Right ventricle myocardium inferior (tissue), 1 donor: ENCODE measurements at regions not wholly inside any gene's neighbourhood (a gene's known extent, or its start where the extent isn't known, plus 50 kb on each side); places are given as distances from the start of the nearest gene placed in this dataset.

Experiments
- ATAC-seq: fragments of 200-7000 bp; cut with Tn5 transposase; one replicate; pipeline ENCODE4 v1.9.1; 2020; ENCODE audit warnings: mild to moderate bottlenecking, moderate library complexity
- DNase-seq: peaks from one replicate; pipeline ENCODE4 v3.0.0; 2021; ENCODE audit errors: missing footprints
- intact Hi-C: fragments of 100-400 bp; cut with DNase I; formaldehyde crosslinking; loops from one replicate; pipeline ENCODE4 v1.11.0; 2022
- donor health status: DM: no; HTN: yes; CAD: no; lungs with severe emphysema.

DNA sequence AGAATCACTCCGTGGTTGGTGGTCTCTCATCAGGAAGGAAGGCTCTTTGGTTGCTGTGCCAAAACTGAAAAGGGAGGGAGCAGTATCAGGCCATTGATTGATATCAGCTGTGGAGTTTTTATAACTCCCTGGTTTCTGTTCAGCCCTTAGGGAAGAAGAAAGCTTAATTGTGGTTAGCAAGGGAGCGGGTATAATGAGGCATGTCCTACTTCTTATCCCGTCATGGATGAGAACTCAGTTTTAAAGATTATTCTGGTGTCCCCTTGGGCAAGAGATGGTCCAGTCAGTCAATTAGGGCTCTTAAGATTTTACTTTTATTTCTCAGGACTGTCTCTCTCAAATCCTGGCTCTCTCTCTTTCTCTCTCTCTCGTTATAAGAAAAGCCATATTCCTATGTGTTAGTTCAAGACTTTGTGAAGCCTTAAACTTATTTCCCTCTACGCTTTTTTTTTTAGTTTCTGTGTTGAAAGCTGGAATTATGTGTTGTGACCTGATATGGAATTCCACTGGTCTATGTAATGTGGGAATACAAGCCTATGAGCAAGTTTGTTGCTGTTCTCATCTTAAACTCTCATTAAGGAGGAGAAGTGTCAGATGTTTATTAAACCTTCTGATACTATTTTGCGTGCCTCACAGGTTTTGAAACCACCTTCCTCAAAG is 514.0 kb upstream of the CDH2 start:
- no peak for DNase-seq
- no peak for ATAC-seq
- intact Hi-C loops, result no loop called here

DNA sequence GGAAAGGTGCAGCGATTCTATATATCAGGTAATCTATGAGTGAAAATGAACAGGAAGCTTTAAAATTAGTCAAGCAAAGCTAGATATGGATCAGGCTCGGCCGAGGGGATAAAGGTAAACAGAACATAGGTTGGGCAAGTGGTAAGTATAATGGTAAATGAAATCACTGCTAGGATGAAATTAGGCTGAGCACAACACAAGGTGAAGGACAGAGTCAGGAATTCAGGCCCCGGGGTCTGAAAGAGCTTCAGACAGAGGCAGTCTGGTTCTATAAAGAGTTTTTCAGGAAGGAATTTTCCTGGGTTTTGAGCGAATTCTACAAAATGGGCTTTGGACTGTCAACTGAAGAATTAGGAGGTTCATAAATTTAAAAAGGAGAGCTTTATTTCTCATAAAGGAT is 513.2 kb upstream of the CDH2 start:
- intact Hi-C loops, result no loop called here
- no peak for ATAC-seq
- DNase-seq, result no peak

DNA sequence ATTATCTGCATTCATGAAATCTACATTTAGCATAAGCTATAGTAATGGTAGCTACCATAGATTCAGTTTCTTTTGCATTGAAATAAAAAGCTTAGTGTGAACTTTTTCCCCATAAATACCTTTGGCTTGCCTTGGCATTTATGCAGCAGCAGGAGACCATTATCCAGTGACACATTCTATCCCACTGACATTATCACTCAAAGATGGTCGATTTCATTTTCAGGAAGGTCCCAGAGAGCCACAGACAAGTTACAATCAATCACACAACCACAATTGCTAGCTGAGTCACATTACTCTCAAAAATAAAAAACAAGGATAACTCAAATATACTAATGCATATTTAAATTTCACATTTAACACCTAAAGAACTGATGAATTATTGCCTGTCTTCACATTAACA is 512.7 kb upstream of the CDH2 start:
- intact Hi-C loops, result no loop called here
- DNase-seq (no peak), ATAC-seq (no peak)

DNA sequence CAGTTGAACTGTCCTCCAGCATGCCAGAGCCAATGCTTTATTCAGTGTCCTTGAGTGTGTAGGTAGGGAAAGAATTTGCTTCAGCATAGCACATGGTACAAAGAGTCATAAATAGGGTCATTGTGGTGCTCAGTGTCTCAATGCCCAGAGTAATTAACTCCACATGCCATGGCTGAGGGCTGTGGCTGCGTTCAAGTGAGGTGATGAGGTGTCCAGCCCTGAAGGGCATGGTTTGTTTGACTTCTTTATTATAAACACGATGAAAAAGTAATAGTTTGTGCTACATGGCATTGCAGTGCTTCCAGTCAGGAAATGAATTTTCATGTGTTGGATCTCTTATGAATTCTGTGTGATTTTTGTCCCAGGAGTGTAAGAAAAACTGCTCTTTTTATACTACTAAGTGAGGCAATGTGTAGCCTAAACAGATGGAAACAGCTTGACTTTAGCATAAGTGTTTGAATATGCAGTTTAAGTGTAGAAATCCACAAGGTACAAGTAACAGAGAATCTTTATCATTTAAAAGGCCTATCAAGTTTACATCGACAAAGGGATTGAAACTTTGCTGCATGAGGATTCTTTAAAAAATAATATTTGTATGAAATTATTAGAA is 507.9 kb upstream of the CDH2 start:
- ATAC-seq, result no peak
- intact Hi-C loops, result no loop called here
- no peak for DNase-seq

DNA sequence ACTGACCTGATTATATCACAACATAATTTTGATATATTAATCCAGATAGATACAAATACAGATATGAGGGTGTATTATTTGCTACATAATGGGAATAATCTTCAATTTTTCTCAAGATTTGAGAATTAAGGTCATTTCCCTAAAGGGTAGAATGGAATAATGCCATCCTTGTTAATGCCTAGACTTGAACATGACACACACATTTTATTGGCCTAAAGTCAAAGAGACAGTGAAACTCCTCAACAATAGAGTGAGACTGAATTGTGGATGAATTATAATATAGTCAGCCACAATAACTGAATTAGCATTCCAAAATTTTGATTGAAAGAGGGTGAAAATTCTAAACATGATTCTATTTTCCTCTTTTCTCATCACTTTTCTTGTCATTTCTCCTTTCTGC is 506.0 kb upstream of the CDH2 start:
- no peak for ATAC-seq
- intact Hi-C loops, result no loop called here

DNA sequence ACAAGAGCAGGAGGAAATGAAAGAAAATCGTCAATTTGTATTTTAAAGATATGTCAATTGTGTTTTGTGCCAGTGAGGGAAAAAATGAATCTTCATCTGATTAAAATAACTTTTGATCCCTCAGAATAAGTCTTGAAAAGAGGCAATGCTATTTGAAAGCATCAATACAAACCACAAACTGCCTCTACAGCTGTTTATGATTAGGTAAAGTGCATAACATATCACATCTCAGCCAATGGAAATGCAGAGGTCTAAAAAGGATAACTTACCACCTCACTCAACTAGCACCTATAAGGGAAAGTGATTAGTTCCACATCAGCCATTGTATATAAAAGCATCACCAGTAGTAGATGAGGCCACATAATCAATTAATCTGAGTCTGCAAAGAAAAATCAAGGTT is 492.2 kb upstream of the CDH2 start:
- no peak for ATAC-seq
- no peak for DNase-seq
- intact Hi-C loops, result no loop called here

More for the DNA sequence above, 506.0 kb upstream of the CDH2 start:
- no peak for DNase-seq

DNA sequence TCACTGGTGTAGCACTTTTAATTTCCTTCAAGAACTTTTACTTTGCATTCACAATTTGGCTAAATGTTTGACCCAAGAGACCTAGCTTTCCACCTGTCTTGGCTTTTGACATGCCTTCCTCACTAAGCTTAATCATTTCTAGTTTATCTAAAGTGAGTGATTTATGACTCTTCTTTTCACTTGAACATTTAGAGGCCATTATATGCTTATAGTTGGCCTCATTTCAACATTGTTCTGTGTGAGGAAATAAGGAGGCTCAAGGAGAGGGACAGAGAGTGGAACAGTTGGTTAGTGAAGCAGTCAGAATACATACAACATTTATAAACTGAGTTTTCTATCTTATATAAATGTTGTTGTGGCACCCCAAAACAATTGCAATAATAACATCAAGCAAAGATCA is 489.3 kb upstream of the CDH2 start:
- intact Hi-C loops, result no loop called here
- DNase-seq, result no peak
- no peak for ATAC-seq

DNA sequence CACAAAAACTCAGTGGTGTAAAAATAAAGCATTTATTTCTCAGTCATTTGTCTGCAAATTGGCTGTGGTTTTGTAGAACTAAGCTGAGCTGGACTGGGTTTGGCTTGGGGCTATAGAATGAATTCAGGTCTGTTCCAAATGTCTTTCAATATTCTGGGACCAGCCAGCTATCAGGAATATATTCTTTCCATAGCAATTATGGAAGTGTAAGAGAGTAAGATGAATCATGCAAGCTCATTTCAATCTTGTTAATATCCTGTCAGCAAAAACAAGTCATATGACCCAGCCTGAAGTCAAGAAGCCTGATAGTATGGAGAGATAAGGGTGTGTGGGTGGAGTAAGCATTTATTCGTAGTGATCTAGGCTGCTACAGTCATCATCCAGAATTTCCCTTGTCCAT is 481.0 kb upstream of the CDH2 start:
- intact Hi-C loops, result no loop called here
- no peak for ATAC-seq
- no peak for DNase-seq

DNA sequence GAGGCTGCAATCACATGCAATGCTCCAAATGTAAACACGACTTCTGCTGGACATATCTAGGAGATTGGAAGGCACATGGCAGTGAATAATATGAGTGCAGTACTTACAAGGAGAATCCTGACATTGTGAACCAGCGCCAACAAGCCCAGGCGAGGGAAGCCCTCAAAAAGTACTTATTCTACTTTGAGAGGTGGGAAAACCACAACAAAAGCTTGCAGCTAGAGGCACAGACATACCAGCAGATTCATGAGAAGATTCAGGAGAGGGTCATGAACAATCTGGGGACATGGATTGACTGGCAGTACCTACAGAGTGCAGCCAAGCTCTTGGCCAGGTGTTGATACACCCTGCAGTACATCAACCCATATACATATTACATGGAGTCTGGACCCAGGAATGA is 475.7 kb upstream of the CDH2 start:
- ATAC-seq (no peak), DNase-seq (no peak)
- intact Hi-C loops, result no loop called here

DNA sequence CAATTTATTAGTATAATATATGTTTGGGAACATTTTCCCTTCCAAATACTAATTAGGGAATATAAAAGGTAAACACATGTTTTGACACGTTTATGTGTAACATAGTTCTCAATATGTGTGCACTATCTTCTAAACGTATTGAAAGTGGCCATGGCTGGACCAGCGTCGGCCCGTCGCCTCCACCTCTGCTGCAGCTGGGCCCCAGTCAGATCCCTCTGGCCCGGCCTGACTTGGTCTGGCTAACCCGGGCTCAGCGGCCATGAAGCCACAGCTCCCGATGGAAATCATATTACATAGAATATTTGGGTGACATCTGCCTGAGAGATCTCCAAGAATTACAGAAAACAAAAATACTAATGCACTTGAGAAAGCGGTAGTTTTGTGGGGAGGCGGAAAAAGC is 474.4 kb upstream of the CDH2 start:
- ATAC-seq (no peak), DNase-seq (no peak)
- intact Hi-C loops, result no loop called here

DNA sequence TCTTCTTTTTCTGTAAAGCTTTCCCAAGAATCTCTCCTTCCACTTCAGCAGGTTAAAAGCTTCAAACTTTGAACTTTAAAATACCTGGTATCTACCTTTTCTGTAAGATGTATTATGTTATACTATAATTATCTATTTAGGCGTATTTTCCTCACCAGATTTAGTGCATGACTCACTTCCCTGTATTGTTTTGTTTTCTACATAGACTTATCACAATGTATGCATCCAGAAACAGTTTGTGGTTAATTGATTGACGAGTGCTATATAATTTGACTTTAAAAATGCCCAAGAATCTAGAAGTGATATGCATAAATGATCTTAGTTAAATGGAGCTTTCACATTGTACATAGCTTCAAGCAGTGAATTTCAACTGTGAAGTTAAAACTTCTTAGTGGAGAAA is 473.9 kb upstream of the CDH2 start:
- intact Hi-C loops, result no loop called here
- no peak for ATAC-seq
- no peak for DNase-seq

DNA sequence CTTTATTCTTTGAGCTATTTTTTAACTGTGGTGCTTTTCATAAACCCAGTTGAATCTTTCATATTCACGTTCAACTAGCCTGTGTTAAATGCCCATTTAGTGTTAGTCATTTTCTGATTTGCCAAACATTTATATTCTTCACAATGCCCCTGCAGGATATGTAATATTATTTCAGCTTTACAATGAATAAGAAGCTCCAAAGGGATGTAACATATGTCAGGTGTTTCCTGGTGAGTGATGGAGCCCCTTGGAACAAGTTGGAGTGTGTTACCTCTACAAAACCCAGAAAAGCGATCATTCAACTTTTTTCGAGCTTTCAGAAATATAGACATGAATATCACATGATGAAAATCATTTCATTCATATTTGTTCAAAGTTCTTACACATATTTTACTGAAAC is 471.0 kb upstream of the CDH2 start:
- intact Hi-C loops, result no loop called here
- no peak for DNase-seq
- ATAC-seq, result no peak

DNA sequence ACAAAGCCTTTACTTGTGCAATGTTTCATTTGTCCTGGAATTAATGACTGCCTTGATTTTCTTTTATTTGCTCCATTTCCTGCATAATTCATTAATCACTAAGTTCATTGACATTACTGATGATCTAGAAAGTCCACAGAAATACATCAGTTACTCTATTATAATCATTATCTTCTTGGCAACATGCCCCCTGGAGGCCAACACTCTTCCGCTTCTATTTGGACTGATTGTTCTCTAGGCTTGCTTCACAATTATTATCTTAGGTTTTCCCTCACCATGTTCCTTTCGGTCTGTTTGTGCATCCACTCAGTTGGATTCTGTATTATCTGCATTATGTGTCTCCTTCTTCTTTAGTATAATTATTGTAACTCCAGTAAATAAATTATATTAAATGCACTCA is 461.0 kb upstream of the CDH2 start:
- ATAC-seq (no peak), DNase-seq (no peak)
- intact Hi-C loops, result no loop called here

DNA sequence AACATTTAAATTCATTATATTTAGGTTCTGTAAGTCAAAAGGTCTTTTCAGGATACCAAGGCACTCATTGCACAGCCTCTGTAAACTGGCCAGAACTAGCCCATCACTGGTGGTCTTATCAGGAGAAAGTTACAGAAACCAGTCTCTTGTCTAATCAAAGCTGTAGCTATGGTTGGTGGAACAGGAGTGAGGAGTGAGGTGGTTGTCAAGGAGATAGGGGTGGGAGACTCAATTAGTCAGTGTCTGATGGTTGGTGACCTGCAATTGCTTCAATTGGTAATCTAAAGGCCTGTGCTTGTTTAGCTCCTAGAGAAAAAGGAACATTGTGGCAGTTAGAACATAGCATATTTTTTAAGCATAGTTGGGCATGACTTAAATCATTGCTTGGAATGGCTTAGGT is 458.6 kb upstream of the CDH2 start:
- intact Hi-C loops, result no loop called here
- no peak for DNase-seq
- no peak for ATAC-seq

DNA sequence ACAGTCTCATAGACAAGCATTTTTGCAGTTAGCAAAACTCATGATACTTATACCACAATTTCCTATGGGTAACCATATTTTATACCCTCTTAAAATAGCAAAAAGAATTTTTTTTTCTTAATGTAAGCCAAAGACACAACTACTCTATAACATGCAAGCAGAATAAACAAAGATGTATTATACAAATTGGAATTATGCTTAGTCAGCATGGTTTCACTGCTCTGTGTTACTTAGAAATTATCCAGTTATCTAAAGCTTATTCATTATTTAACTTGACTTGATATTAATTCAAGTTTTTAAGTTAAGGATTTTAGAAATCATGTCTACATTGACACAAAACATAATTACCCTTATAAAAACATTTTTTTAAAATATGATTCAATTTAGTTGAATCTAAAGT is 449.8 kb upstream of the CDH2 start:
- intact Hi-C loops, result no loop called here
- ATAC-seq (no peak), DNase-seq (no peak)

DNA sequence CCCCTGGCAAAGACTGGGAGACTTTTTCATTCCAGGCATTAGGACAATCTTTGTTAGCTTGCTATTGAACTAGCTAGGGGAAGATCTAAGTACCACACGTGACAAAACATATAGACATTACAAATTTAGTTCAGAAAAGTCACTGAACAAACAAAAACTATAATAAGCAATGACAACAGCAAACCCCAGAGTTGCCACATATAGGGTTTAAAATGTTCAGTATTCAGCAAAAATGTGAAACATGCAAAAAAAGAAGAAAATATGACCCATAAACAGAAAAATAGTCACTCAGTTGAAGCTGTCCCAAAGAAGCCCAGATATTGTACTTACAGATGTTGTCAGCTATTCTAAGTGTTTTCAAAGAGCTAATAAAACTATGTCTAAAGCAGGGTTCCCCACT is 431.1 kb upstream of the CDH2 start:
- DNase-seq (no peak), ATAC-seq (no peak)
- intact Hi-C loops, result no loop called here

DNA sequence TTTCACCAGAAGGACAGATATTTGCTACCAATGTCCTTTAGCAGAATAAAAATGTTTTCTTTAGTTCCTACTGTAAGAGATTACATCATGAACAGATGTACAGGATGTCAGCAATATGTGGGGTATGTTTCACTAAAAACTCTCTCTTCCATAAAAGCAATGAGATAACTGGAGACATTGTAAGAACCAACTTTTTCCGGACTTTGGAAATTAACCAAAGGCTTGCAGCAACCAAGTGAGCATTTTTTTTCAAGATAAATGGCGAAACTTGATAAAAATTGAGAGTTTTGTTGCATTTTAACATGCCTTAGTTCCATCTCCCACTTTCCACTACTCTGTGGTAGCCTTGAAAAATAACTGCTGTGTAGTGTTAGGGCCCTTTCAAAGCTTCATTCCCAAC is 429.8 kb upstream of the CDH2 start:
- DNase-seq (no peak), ATAC-seq (no peak)
- intact Hi-C loops, result no loop called here

DNA sequence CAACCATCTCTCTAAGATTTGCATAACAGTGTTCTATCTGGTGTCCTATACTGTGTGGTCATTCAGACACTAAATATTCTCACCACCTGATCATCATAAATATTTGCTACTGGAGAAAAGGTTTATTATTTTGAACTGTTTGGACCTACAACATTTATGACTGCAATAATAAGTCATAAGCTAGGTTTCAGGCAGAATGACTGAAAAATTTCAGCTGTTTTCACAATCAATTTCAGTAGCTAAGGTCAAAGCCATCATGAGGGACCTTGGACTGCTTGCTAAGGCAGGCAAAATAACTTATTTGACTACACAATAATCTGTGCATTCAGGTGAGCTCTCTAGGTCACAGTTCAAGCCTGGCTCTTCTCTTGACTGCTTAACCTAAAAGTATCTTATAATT is 425.5 kb upstream of the CDH2 start:
- ATAC-seq (no peak), DNase-seq (no peak)
- intact Hi-C loops, result no loop called here

DNA sequence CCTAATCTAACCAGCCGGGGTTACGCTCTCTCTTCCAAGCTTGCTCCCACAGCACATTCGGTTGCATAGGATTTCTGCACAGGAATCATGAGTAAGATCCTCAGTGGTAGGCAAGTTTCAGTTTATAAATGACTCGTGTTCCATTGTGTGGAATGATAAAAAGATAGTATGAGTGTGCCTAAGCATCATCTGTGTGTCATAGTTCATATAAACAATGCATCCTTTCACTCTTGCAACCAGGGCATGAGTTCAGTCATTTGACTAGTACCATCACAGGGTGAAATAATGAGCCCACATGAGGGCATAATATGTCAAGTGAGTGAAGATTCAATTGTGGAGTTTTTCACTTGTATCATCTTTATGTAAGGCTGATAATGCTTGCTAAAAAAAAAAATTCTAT is 417.1 kb upstream of the CDH2 start:
- ATAC-seq, result no peak
- intact Hi-C loops, result no loop called here

DNA sequence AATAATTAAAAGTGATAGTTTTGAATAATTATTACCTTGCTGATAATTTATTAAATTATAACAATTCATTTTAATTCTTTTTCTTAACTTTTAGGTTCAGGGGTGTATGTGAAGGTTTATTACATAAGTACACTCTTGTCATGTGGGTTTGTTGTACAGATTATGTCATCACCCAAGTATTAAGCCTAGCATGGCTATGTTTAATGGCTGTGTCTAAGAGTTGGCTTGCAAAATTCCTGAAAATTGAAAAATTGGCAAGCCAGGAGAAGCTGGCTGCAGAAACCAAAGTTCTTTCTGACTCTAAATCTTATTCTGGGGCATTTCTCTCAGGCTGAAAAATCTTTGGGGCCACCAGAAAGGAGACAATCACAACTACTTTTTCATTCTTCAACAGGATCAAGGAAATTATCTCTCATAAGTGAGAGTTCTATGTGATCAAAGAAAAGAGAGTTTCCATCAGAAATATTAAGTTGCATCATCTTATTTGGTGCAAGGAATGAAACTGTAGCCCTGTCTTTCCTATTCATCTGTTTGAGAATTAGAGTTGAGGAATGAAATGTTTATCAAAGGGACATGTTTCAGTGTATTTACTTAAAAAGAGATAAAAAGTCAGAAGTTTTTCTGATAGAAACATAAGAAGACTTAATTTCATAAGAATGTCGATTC is 412.1 kb upstream of the CDH2 start:
- ATAC-seq, result no peak
- no peak for DNase-seq
- intact Hi-C loops, result no loop called here

More for the DNA sequence above, 417.1 kb upstream of the CDH2 start:
- no peak for DNase-seq

DNA sequence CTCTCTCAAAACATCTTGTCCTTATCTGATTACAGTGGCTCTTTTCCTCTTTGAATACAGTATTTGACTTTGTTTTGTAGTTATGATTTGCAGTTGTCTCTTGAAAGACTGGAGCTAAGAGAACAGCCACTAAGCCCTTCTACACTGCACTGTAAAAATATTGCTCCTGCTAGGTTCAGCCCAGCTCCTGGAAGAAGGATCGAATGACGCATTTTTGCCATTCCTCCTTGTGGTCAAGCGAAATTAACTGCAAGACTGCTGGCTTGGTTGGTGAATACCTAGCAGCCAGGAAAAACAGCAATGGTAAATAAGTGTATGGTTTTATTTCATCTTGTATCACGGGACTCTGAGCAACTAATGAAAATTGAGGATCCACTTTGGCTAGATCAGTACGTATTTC is 407.8 kb upstream of the CDH2 start:
- no peak for ATAC-seq
- no peak for DNase-seq
- intact Hi-C loops, result no loop called here
